GM10266 (cell line): ENCODE measurements at regions not wholly inside any gene's neighbourhood (a gene's known extent, or its start where the extent isn't known, plus 50 kb on each side); places are given as distances from the start of the nearest gene placed in this dataset.
"Not testable (repeated sequence)": the region's sequence is repeated elsewhere in the genome, so short reads cannot be mapped to it uniquely, and the experiment has no call there.

Experiments
- DNase-seq: peaks from one replicate; pipeline ENCODE4 v3.0.0; 2012; ENCODE audit errors: extremely low spot score
- CTCF ChIP-seq: IDR thresholded peaks from 2 replicates; pipeline ENCODE4 v1.5.1; 2012; ENCODE audit warnings: mild to moderate bottlenecking, low read depth; ENCODE audit not compliant: control insufficient read depth, insufficient read depth; ENCODE audit errors: missing control alignments

- TF ChIP-seq CTCF = no peak
- DNase-seq = no peak
Measured at GRCh38 chr10:34015700-34016099, 681.2 kb upstream of the NRP1 start.

- DNase-seq = no peak
Measured at GRCh38 chr10:34013235-34013634, 678.8 kb upstream of the NRP1 start.

GRCh38 chr10:34010891-34011290 is 676.4 kb upstream of the NRP1 start:
- no peak for DNase-seq
- TF ChIP-seq CTCF = no peak

More at GRCh38 chr10:34013235-34013634, 678.8 kb upstream of the NRP1 start:
- TF ChIP-seq CTCF = no peak

GRCh38 chr10:34010228-34010627 is 675.8 kb upstream of the NRP1 start:
- not testable (repeated sequence) for DNase-seq

- DNase-seq = no peak
- no peak for TF ChIP-seq CTCF
Measured at GRCh38 chr10:34008656-34009055, 674.2 kb upstream of the NRP1 start.

GRCh38 chr10:34006471-34006870 is 672.0 kb upstream of the NRP1 start:
- DNase-seq = no peak

GRCh38 chr10:34003561-34003960 is 669.1 kb upstream of the NRP1 start:
- DNase-seq = no peak
- no peak for TF ChIP-seq CTCF

More at GRCh38 chr10:34006471-34006870, 672.0 kb upstream of the NRP1 start:
- TF ChIP-seq CTCF = no peak

GRCh38 chr10:34002896-34003295 is 668.4 kb upstream of the NRP1 start:
- DNase-seq = no peak
- TF ChIP-seq CTCF = no peak
